22Rv1 (cell line): ENCODE measurements at regions not wholly inside any gene's neighbourhood (a gene's known extent, or its start where the extent isn't known, plus 50 kb on each side); places are given as distances from the start of the nearest gene placed in this dataset.

ENCODE experiments used
- H3K27ac ChIP-seq: fragments of 450-650 bp; 2 replicates; pipeline ENCODE4 v1.5.1; 2017
- ZFX ChIP-seq: fragments of 450-650 bp; IDR thresholded peaks from 2 replicates; pipeline ENCODE4 v1.6.1; 2017; ENCODE audit warnings: antibody characterized with exemption, borderline replicate concordance
- TF ChIP-seq, protein P1 (sequence below): fragments of 450-650 bp; IDR thresholded peaks from 2 replicates; pipeline ENCODE4 v1.5.1; 2017; ENCODE audit warnings: mild to moderate bottlenecking

GRCh38 chr7:53756946-53757345, 721.5 kb downstream of the POM121L12 start:
- H3K27ac ChIP-seq = no peak overlapping the region
- TF ChIP-seq, protein P1, sequence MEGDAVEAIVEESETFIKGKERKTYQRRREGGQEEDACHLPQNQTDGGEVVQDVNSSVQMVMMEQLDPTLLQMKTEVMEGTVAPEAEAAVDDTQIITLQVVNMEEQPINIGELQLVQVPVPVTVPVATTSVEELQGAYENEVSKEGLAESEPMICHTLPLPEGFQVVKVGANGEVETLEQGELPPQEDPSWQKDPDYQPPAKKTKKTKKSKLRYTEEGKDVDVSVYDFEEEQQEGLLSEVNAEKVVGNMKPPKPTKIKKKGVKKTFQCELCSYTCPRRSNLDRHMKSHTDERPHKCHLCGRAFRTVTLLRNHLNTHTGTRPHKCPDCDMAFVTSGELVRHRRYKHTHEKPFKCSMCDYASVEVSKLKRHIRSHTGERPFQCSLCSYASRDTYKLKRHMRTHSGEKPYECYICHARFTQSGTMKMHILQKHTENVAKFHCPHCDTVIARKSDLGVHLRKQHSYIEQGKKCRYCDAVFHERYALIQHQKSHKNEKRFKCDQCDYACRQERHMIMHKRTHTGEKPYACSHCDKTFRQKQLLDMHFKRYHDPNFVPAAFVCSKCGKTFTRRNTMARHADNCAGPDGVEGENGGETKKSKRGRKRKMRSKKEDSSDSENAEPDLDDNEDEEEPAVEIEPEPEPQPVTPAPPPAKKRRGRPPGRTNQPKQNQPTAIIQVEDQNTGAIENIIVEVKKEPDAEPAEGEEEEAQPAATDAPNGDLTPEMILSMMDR = no peak
- TF ChIP-seq ZFX = no peak

DNA sequence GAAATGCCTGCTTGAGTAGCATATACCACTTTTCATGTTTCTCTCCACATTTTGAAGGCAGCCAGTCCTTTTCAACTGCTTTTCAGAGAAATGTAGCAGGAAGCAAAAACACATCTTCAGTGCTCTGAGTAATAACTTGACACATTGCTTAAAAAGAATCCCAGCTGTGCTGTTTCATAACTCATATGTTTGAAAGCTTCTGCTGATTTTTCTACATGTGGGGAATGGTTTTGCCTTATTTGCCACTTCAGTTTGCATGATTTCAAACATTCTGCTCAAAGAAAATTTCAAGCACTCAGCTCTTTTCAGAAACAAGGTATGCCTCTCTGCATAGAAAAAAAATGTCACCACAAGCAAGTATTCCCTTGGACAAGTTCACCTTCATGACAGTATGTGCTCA, 732.8 kb downstream of the POM121L12 start:
- H3K27ac ChIP-seq = no peak overlapping the region
- no peak for TF ChIP-seq ZFX
- TF ChIP-seq, protein P1 = no peak

DNA sequence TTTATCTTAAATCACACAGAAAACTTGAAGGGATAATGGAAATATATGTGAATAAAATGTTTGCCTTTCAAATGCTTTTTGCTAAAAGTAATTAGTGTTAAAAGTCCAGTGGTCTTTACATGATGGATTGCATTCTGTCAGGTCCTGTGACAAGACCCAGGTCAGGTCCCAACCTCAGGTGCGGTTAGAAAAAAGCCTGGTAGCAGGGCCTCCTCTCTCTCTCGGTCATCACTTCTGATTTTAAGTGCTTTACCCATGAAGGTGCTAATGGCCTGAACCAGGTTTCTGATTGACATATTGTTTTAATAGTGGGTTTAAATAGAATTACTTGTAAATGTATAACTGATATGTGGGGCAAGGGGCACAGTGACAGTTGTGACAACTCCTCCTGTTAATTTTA, 736.3 kb downstream of the POM121L12 start:
- TF ChIP-seq ZFX = no peak
- TF ChIP-seq, protein P1 = no peak
- H3K27ac ChIP-seq = no peak overlapping the region

GRCh38 chr7:53776323-53776722, 740.9 kb downstream of the POM121L12 start:
- no peak for TF ChIP-seq ZFX
- TF ChIP-seq, protein P1 = no peak
- H3K27ac ChIP-seq = no peak overlapping the region

- TF ChIP-seq, protein P1 = no peak
- no peak for TF ChIP-seq ZFX
- no peak overlapping the region for H3K27ac ChIP-seq
Measured at GRCh38 chr7:53789741-53790140, 752.4 kb upstream of the VSTM2A start.

- TF ChIP-seq, protein P1 = no peak
- TF ChIP-seq ZFX = no peak
- H3K27ac ChIP-seq = no peak overlapping the region
Measured at GRCh38 chr7:53794816-53795215, 747.4 kb upstream of the VSTM2A start.

- TF ChIP-seq ZFX = no peak
- TF ChIP-seq, protein P1 = no peak
- H3K27ac ChIP-seq = no peak overlapping the region
Measured at GRCh38 chr7:53800746-53801145, 741.4 kb upstream of the VSTM2A start.
